ENCODE measurements at regions not wholly inside any gene's neighbourhood (a gene's known extent, or its start where the extent isn't known, plus 50 kb on each side); places are given as distances from the start of the nearest gene placed in this dataset.

DNA sequence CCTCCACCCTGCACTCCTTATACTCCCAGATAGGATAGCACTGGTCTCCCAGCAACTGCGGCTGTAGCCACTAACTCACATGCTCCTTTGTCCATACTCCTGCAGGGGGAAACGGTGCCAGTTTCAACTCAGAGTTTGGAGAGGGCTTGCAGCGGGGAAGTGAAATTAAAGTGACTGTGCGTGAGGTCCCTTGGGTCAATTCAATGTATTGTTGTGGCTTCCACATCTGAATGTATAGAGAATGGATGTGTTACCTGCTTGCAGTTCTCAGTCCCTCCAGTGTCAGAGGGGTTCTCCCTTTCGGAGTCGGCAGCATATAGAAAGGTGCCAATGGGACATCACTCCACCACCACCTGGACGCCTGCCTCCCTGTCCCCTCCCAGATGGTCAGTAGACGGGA is 93.6 kb upstream of the CNKSR3 start:
- Histone ChIP-seq H3K27ac (no peak overlapping the region), H3K36me3 (no peaks in the 10 kb centered on the region), H3K27me3 (no peaks in the 10 kb centered on the region), H3K9me3 (no peaks in the 10 kb centered on the region), H3K4me3 (no peak overlapping the region), H3K4me1 (no peaks in the 10 kb centered on the region)
- WGBS, 2 donors = 84 to 87% methylated on average over 8 of the region's 8 CpGs
- ATAC-seq = no peak
- DNase-seq = no peak
- intact Hi-C loops (cut with DNase I) = no loop called here
- TF ChIP-seq CTCF (IDR thresholded peaks at IDR 0.05) = no peak

DNA sequence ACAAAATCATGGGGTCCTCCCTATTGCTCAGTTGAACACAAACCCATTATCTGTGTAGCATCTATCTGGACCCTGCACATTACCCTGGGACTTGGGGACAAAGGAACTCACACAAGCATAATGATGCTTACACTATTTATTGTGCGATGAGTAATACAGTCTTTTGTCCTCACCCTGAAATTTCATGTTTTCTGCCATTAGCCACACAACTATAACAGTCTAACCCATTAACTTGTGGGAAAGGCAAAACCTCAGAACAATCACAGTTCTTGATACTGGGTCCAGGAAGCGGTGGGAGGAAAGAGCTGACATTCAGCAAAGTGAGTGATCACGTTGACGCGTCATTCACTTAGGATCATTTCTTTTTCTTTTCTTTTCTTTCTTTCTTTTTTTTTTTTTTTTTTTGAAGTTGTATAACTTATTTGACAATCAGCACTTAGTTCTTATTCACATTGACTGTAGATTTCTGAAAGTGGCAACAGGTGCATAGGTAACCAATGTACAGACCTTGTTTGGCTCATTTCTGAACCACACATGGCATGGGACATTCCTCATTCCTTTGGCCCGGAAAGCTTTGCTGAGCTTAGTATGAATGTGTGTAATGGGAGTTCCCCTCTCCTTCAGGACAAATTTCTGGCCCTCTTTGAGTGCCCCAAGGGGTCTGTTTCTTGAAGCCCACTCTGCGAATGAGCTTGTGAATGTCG is 94.8 kb upstream of the CNKSR3 start:
- intact Hi-C loops (cut with DNase I) = no loop called here
- Histone ChIP-seq H3K4me1 (no peaks in the 10 kb centered on the region), H3K9me3 (no peaks in the 10 kb centered on the region), H3K36me3 (no peaks in the 10 kb centered on the region), H3K27me3 (no peaks in the 10 kb centered on the region), H3K4me3 (no peak overlapping the region), H3K27ac (no peak overlapping the region)
- no peak for TF ChIP-seq CTCF (IDR thresholded peaks at IDR 0.05)
- DNase-seq (no peak), ATAC-seq (no peak)
- WGBS, 2 donors = 90 to 92% methylated on average over 8 of the region's 8 CpGs

GRCh38 chr6:154605882-154606370 is 95.4 kb upstream of the CNKSR3 start:
- Histone ChIP-seq H3K27me3 (no peaks in the 10 kb centered on the region), H3K36me3 (no peaks in the 10 kb centered on the region), H3K4me1 (no peaks in the 10 kb centered on the region), H3K27ac (no peak overlapping the region), H3K4me3 (no peak overlapping the region), H3K9me3 (no peaks in the 10 kb centered on the region)
- no peak for TF ChIP-seq CTCF (IDR thresholded peaks at IDR 0.05)
- 91 to 93% methylated on average over 7 of the region's 7 CpGs for WGBS, 2 donors
- DNase-seq (no peak), ATAC-seq (no peak)
- intact Hi-C loops (cut with DNase I) = no loop called here

DNA sequence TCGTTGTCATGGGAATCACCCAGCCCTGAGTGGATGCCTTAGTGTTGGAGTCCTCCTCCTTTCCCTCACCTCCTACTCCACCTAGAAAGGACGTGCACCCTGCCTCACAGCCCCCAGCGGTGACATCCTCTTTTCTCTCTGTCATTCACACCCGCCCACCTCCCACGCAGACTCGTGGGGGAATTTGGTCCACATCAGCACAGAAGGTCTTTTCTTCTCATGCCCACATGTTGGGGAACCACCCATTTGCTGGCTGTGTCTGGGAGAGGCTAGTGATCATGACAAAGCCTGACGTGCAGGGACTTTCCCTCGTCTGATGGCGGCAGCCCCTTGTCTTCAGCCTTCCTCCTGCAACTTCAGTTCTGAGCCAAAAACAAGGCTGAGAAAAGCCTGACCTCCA is 96.0 kb upstream of the CNKSR3 start:
- no peak overlapping the region for H3K27ac ChIP-seq

More for the DNA sequence above, 96.0 kb upstream of the CNKSR3 start:
- Histone ChIP-seq H3K9me3 (no peaks in the 10 kb centered on the region), H3K36me3 (no peaks in the 10 kb centered on the region), H3K4me3 (no peak overlapping the region), H3K27me3 (no peaks in the 10 kb centered on the region), H3K4me1 (no peaks in the 10 kb centered on the region)
- intact Hi-C loops (cut with DNase I) = no loop called here
- no peak for TF ChIP-seq CTCF (IDR thresholded peaks at IDR 0.05)
- DNase-seq (no peak), ATAC-seq (no peak)
- WGBS, 2 donors = 65 to 73% methylated on average over 9 of the region's 9 CpGs

Data from heart right ventricle (tissue), 16 donors.